ENCODE measurements at regions not wholly inside any gene's neighbourhood (a gene's known extent, or its start where the extent isn't known, plus 50 kb on each side); places are given as distances from the start of the nearest gene placed in this dataset.

- no peak for DNase-seq
Observed at GRCh38 chr17:412211-413015, 59.8 kb upstream of the RPH3AL start.

- DNase-seq: no peak
Observed at GRCh38 chr17:411421-412120, 59.0 kb upstream of the RPH3AL start.

- no peak for DNase-seq
Observed at GRCh38 chr17:410543-411401, 58.2 kb upstream of the RPH3AL start.

GRCh38 chr17:409848-410542 lies 57.4 kb upstream of the RPH3AL start:
- peak; percentile 98 for DNase-seq

GRCh38 chr17:409308-409847 lies 56.8 kb upstream of the RPH3AL start:
- no peak for DNase-seq

GRCh38 chr17:404703-405102 lies 52.1 kb upstream of the RPH3AL start:
- DNase-seq: no peak

Measured in GOT3 (cell line).